Esophagus squamous epithelium (tissue), 4 donors: ENCODE measurements at regions not wholly inside any gene's neighbourhood (a gene's known extent, or its start where the extent isn't known, plus 50 kb on each side); places are given as distances from the start of the nearest gene placed in this dataset.

Experiments used
- CTCF ChIP-seq, 6 experiments: fragments of 450-650 bp in 4 of 6; fragments of 200-600 bp in 2 of 6; sonication (generic) in 2 of 6; IDR thresholded peaks; one replicate each; pipeline ENCODE4 v1.5.1; 2016 to 2019; ENCODE audit warnings: antibody characterized with exemption in 6 of 6, mild to moderate bottlenecking in 4 of 6, moderate library complexity in 4 of 6
- POLR2A ChIP-seq, 4 donors: fragments of 450-650 bp; IDR thresholded peaks; one replicate each; pipeline ENCODE4 v1.6.1; 2017; ENCODE audit warnings: antibody characterized with exemption in 4 of 4, mild to moderate bottlenecking in 4 of 4, moderate library complexity in 3 of 4

GRCh38 chr5:103834216-103834615 lies 271.6 kb upstream of the NUDT12 start:
- TF ChIP-seq POLR2A (IDR thresholded peaks at IDR 0.05) = no peak
- TF ChIP-seq CTCF (IDR thresholded peaks at IDR 0.05) = no peak
